ENCODE measurements at regions not wholly inside any gene's neighbourhood (a gene's known extent, or its start where the extent isn't known, plus 50 kb on each side); places are given as distances from the start of the nearest gene placed in this dataset.
"Not testable (repeated sequence)": the region's sequence is repeated elsewhere in the genome, so short reads cannot be mapped to it uniquely, and the experiment has no call there.

DNA sequence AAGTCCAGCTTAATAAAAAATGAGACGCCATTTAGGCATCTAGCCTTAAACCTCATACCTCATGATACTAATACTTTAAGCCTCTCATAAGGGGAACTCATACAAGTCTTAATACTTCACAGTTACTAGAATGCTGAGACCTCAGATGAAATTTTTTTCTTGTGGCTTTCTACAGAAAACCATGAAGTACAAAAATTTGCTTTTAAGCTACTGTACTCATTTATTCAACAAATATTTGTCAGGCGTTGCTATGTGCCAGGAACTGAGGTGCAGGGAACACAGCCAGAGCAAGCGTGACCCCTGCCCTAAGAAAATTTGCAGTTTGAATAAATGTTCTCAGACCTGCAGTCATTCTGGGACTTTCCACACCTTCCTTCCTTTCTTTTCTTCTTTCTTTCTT, 150.6 kb downstream of the MRPL39 start:
- Histone ChIP-seq H3K9me3 (no peaks in the 10 kb centered on the region), H3K4me3 (no peak overlapping the region), H3K27me3 (ENCODE audit: insufficient read depth in 3 of 3, low read length in 2 of 3) (no peaks in the 10 kb centered on the region), H3K4me1 (no peaks in the 10 kb centered on the region), H3K27ac (no peak overlapping the region), H3K36me3 (ENCODE audit: insufficient read depth in 1 of 2, low read depth in 1 of 2) (no peaks in the 10 kb centered on the region)
- 36 to 51% (median 39%) methylated on average over 3 of the region's 3 CpGs for WGBS, 3 donors
- ATAC-seq = no peak
- no peak for DNase-seq
- TF ChIP-seq CTCF (IDR thresholded peaks at IDR 0.05) = no peak
- intact Hi-C loops (cut with DNase I) = no loop called here

DNA sequence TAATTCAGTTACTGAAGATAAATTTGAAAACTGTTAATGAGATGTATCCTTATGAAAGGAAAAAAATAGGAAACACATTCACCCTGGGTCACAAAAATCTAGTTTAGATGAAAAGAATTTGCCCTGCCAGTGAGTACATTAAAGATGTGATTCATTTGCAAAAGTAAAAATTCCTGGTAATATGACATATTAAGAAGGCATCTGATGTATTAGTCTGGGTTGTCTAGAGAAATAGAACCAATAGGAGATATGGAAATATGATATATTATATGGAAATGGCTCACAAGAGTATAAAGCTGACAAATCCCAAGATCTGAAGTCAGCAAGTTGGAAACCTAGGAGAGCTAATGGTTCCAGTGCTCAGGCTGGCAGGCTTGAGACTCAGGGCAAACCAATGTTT, 153.8 kb downstream of the MRPL39 start:
- Histone ChIP-seq H3K4me1 (no peaks in the 10 kb centered on the region), H3K27ac (no peak overlapping the region), H3K36me3 (ENCODE audit: insufficient read depth in 1 of 2, low read depth in 1 of 2) (no peaks in the 10 kb centered on the region), H3K9me3 (no peaks in the 10 kb centered on the region), H3K4me3 (no peak overlapping the region), H3K27me3 (ENCODE audit: insufficient read depth in 3 of 3, low read length in 2 of 3) (no peaks in the 10 kb centered on the region)
- ATAC-seq = no peak
- intact Hi-C loops (cut with DNase I) = no loop called here
- no peak for DNase-seq
- no peak for TF ChIP-seq CTCF (IDR thresholded peaks at IDR 0.05)

- WGBS, 3 donors = 76 to 87% (median 80%) methylated on average over 3 of the region's 3 CpGs
- intact Hi-C loops (cut with DNase I) = no loop called here
- Histone ChIP-seq H3K4me1 (no peaks in the 10 kb centered on the region), H3K4me3 (no peak overlapping the region), H3K9me3 (no peaks in the 10 kb centered on the region), H3K27ac (no peak overlapping the region), H3K27me3 (ENCODE audit: insufficient read depth in 3 of 3, low read length in 2 of 3) (no peaks in the 10 kb centered on the region), H3K36me3 (ENCODE audit: insufficient read depth in 1 of 2, low read depth in 1 of 2) (no peaks in the 10 kb centered on the region)
- DNase-seq = peak in 1 of 2 donors; percentile 30
- no peak for ATAC-seq
- no peak for TF ChIP-seq CTCF (IDR thresholded peaks at IDR 0.05)
Observed at GRCh38 chr21:25449950-25450349, 157.3 kb downstream of the MRPL39 start.

- ATAC-seq = no peak
- no peak for TF ChIP-seq CTCF (IDR thresholded peaks at IDR 0.05)
- 63 to 84% (median 74%) methylated on average over 2 of the region's 2 CpGs for WGBS, 3 donors
Observed at GRCh38 chr21:25441835-25442234, 165.4 kb downstream of the MRPL39 start.

GRCh38 chr21:25437465-25437864, 169.8 kb downstream of the MRPL39 start:
- WGBS, 3 donors = 77 to 89% (median 81%) methylated on average over 2 of the region's 2 CpGs
- ATAC-seq; intact Hi-C loops (cut with DNase I): not testable (repeated sequence)

More at GRCh38 chr21:25441835-25442234, 165.4 kb downstream of the MRPL39 start:
- DNase-seq = no peak
- no peaks in the 10 kb centered on the region for H3K36me3 ChIP-seq (ENCODE audit: insufficient read depth in 1 of 2, low read depth in 1 of 2)
- H3K4me1 ChIP-seq = no peaks in the 10 kb centered on the region
- no peak overlapping the region for H3K27ac ChIP-seq
- intact Hi-C loops (cut with DNase I) = no loop called here
- H3K9me3 ChIP-seq = no peaks in the 10 kb centered on the region
- no peak overlapping the region for H3K4me3 ChIP-seq
- H3K27me3 ChIP-seq (ENCODE audit: insufficient read depth in 3 of 3, low read length in 2 of 3) = no peaks in the 10 kb centered on the region

More at GRCh38 chr21:25437465-25437864, 169.8 kb downstream of the MRPL39 start:
- H3K36me3 ChIP-seq (ENCODE audit: insufficient read depth in 1 of 2, low read depth in 1 of 2); DNase-seq; H3K4me3 ChIP-seq; H3K9me3 ChIP-seq; H3K27me3 ChIP-seq (ENCODE audit: insufficient read depth in 3 of 3, low read length in 2 of 3); H3K4me1 ChIP-seq; H3K27ac ChIP-seq: not testable (repeated sequence)

All from psoas muscle (tissue), 7 donors.